ENCODE measurements at regions not wholly inside any gene's neighbourhood (a gene's known extent, or its start where the extent isn't known, plus 50 kb on each side); places are given as distances from the start of the nearest gene placed in this dataset.

DNA sequence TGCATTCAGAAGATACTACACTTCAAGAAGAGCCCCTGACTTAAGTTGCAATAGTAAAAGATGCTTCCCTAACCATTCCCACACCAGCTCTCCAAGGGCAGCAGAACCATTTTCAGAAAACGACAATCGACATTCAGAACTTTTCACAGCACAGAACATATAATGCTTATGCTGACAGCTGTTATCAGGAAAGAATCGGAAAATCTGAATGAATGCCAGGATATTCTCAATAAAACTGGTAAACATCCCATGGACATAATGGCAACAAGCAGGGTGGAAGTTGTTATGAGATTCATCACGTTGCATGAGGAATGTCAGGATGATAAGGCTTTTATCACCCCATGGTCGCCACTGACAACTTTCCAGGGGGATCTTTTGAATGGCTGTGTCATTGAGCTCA lies 246.6 kb upstream of the CHRM3 start:
- TF ChIP-seq, protein P1, sequence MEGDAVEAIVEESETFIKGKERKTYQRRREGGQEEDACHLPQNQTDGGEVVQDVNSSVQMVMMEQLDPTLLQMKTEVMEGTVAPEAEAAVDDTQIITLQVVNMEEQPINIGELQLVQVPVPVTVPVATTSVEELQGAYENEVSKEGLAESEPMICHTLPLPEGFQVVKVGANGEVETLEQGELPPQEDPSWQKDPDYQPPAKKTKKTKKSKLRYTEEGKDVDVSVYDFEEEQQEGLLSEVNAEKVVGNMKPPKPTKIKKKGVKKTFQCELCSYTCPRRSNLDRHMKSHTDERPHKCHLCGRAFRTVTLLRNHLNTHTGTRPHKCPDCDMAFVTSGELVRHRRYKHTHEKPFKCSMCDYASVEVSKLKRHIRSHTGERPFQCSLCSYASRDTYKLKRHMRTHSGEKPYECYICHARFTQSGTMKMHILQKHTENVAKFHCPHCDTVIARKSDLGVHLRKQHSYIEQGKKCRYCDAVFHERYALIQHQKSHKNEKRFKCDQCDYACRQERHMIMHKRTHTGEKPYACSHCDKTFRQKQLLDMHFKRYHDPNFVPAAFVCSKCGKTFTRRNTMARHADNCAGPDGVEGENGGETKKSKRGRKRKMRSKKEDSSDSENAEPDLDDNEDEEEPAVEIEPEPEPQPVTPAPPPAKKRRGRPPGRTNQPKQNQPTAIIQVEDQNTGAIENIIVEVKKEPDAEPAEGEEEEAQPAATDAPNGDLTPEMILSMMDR (IDR thresholded peaks at IDR 0.05; ENCODE audit: insufficient read depth, low read depth, low read length) = no peak
- TF ChIP-seq EZH2 (IDR thresholded peaks at IDR 0.05; ENCODE audit: insufficient read depth, low read length) = no peak

All from astrocyte (in vitro differentiated cells and primary cell).